Panc1 (cell line): ENCODE measurements at regions not wholly inside any gene's neighbourhood (a gene's known extent, or its start where the extent isn't known, plus 50 kb on each side); places are given as distances from the start of the nearest gene placed in this dataset.

Source experiments
- ATAC-seq: fragments of 200-7000 bp; cut with Tn5 transposase; 2 replicates; pipeline ENCODE4 v1.9.1; 2020; ENCODE audit warnings: mild to moderate bottlenecking, moderate library complexity
- BruUV-seq: library from RNA; stranded (reverse); fragments of 400-500 nt; replicated peaks from 2 replicates; lab custom pipeline; 2021; lab: Mats Ljungman, UMichigan
- CTCF ChIA-PET: fragments of 300-600 bp; sonication (Branson Sonifier 250); formaldehyde crosslinking; loops from one replicate; lab custom pipeline; 2022; ENCODE audit warnings: antibody characterized with exemption; lab: Charles Lee
- POLR2A ChIA-PET: fragments of 300-600 bp; sonication (Branson Sonifier 250); formaldehyde crosslinking; loops from one replicate; lab custom pipeline; 2022; ENCODE audit warnings: antibody characterized with exemption; lab: Charles Lee
- DNase-seq: peaks from one replicate; pipeline ENCODE4 v3.0.0-alpha.2; 2010; ENCODE audit warnings: low read depth, low spot score
- H3K27ac ChIP-seq: 2 replicates; pipeline ENCODE4 v1.5.1; 2011; ENCODE audit warnings: mild to moderate bottlenecking, low read length, inconsistent platforms
- H3K27me3 ChIP-seq: fragments of 200-500 bp; sonication (Bioruptor generic); 2 replicates; pipeline ENCODE4 v1.6.0; 2014; ENCODE audit warnings: low read length, inconsistent platforms; ENCODE audit not compliant: control insufficient read depth, insufficient read depth
- H3K36me3 ChIP-seq: fragments of 200-500 bp; sonication (Bioruptor generic); 2 replicates; pipeline ENCODE4 v1.5.1; 2014; ENCODE audit warnings: inconsistent platforms, mild to moderate bottlenecking, low read length, moderate library complexity; ENCODE audit not compliant: control insufficient read depth, insufficient read depth
- H3K4me1 ChIP-seq: 2 replicates; pipeline ENCODE4 v1.5.1; 2011; ENCODE audit warnings: inconsistent platforms, mild to moderate bottlenecking, low read length, moderate library complexity; ENCODE audit not compliant: control insufficient read depth, insufficient read depth
- H3K4me3 ChIP-seq, 2 experiments: 2 replicates each; pipeline ENCODE4 v1.5.1; 2011 to 2012; ENCODE audit warnings: low read depth in 2 of 2, low read length in 2 of 2, mild to moderate bottlenecking in 2 of 2, inconsistent platforms in 1 of 2, moderate library complexity in 1 of 2
- H3K9me3 ChIP-seq: fragments of 200-500 bp; sonication (Bioruptor generic); 2 replicates; pipeline ENCODE4 v1.5.1; 2014; ENCODE audit warnings: low read depth, mild to moderate bottlenecking, inconsistent platforms, low read length, moderate library complexity; ENCODE audit not compliant: control insufficient read depth, insufficient read depth
- POLR2AphosphoS5 ChIP-seq: IDR thresholded peaks from 2 replicates; pipeline ENCODE4 v1.6.1; 2012; ENCODE audit warnings: mild to moderate bottlenecking, low read depth, low read length, moderate library complexity
- SIN3A ChIP-seq: IDR thresholded peaks from 2 replicates; pipeline ENCODE4 v1.6.1; 2012; ENCODE audit warnings: low read depth, mild to moderate bottlenecking, low read length, moderate library complexity, borderline replicate concordance; ENCODE audit not compliant: insufficient read depth
- TCF7L2 ChIP-seq: IDR thresholded peaks from 2 replicates; pipeline ENCODE4 v1.6.1; 2011; ENCODE audit warnings: mild to moderate bottlenecking, low read depth, low read length, inconsistent platforms
- in situ Hi-C: cut with HindIII; loops from 2 replicates; pipeline ENCODE4 v1.10.0; 2016; ENCODE audit warnings: low sequenced_read_pairs, low pct_unique_long_range_greater_than_20kb
- intact Hi-C: fragments of 100-400 bp; cut with micrococcal nuclease; formaldehyde crosslinking; loops from one replicate; pipeline ENCODE4 v1.10.0; 2022; ENCODE audit not compliant: unreplicated experiment
- TF ChIP-seq, protein P1 (sequence below): fragments of 450-650 bp; IDR thresholded peaks from 2 replicates; pipeline ENCODE4 v1.5.1; 2017; ENCODE audit warnings: mild to moderate bottlenecking
- TF ChIP-seq, protein P2 (sequence below), 2 experiments: IDR thresholded peaks; 2 replicates each; pipeline ENCODE4 v1.6.1; 2011 to 2012; ENCODE audit warnings: low read depth in 2 of 2, control low read depth in 1 of 2, low read length in 1 of 2, mild to moderate bottlenecking in 1 of 2, moderate library complexity in 1 of 2; ENCODE audit not compliant: insufficient read depth in 1 of 2

DNA sequence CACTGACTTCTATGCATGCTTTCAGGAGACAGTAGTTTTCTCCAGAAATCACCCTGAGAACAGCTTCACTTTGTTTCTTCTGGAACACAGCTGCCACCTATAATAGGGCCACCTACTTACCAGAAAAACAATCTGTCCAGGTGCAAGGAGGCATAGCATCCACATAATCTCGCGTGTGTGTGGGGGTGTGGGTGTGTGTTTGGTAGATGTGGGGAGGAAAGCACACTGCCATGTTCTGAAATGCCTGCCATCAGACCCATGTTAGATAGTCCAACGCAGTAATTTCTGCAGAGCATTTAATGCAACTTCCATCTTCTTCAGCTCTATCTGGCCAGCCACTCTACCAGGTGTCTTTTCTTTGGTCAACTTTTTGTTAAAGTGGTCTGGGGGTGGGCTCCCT lies 102.9 kb downstream of the ACER2 start:
- Histone ChIP-seq H3K27ac (no peak overlapping the region), H3K36me3 (no peaks in the 10 kb centered on the region), H3K4me3 (no peak overlapping the region), H3K9me3 (no peaks in the 10 kb centered on the region), H3K4me1 (no peaks in the 10 kb centered on the region), H3K27me3 (no peaks in the 10 kb centered on the region)
- in situ Hi-C loops (no loop called here), intact Hi-C loops (no loop called here)
- POLR2A ChIA-PET, result no interaction called here
- DNase-seq, result no peak
- TF ChIP-seq TCF7L2, result no peak
- TF ChIP-seq, protein P1, sequence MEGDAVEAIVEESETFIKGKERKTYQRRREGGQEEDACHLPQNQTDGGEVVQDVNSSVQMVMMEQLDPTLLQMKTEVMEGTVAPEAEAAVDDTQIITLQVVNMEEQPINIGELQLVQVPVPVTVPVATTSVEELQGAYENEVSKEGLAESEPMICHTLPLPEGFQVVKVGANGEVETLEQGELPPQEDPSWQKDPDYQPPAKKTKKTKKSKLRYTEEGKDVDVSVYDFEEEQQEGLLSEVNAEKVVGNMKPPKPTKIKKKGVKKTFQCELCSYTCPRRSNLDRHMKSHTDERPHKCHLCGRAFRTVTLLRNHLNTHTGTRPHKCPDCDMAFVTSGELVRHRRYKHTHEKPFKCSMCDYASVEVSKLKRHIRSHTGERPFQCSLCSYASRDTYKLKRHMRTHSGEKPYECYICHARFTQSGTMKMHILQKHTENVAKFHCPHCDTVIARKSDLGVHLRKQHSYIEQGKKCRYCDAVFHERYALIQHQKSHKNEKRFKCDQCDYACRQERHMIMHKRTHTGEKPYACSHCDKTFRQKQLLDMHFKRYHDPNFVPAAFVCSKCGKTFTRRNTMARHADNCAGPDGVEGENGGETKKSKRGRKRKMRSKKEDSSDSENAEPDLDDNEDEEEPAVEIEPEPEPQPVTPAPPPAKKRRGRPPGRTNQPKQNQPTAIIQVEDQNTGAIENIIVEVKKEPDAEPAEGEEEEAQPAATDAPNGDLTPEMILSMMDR, result no peak
- TF ChIP-seq, protein P2, sequence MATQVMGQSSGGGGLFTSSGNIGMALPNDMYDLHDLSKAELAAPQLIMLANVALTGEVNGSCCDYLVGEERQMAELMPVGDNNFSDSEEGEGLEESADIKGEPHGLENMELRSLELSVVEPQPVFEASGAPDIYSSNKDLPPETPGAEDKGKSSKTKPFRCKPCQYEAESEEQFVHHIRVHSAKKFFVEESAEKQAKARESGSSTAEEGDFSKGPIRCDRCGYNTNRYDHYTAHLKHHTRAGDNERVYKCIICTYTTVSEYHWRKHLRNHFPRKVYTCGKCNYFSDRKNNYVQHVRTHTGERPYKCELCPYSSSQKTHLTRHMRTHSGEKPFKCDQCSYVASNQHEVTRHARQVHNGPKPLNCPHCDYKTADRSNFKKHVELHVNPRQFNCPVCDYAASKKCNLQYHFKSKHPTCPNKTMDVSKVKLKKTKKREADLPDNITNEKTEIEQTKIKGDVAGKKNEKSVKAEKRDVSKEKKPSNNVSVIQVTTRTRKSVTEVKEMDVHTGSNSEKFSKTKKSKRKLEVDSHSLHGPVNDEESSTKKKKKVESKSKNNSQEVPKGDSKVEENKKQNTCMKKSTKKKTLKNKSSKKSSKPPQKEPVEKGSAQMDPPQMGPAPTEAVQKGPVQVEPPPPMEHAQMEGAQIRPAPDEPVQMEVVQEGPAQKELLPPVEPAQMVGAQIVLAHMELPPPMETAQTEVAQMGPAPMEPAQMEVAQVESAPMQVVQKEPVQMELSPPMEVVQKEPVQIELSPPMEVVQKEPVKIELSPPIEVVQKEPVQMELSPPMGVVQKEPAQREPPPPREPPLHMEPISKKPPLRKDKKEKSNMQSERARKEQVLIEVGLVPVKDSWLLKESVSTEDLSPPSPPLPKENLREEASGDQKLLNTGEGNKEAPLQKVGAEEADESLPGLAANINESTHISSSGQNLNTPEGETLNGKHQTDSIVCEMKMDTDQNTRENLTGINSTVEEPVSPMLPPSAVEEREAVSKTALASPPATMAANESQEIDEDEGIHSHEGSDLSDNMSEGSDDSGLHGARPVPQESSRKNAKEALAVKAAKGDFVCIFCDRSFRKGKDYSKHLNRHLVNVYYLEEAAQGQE (IDR thresholded peaks at IDR 0.05; ENCODE audit: insufficient read depth in 1 of 2, low read depth in 2 of 2, low read length in 1 of 2), result no peak
- no peak for TF ChIP-seq SIN3A
- TF ChIP-seq POLR2AphosphoS5, result no peak
- CTCF ChIA-PET, result no interaction called here
- ATAC-seq, result no peak
- no TSS peak for BruUV-seq

GRCh38 chr9:19510907-19511306 lies 102.1 kb downstream of the ACER2 start:
- DNase-seq (no peak), ATAC-seq (no peak)
- H3K4me1 ChIP-seq, result no peaks in the 10 kb centered on the region
- no peak overlapping the region for H3K4me3 ChIP-seq
- H3K27ac ChIP-seq, result no peak overlapping the region
- in situ Hi-C loops, result no loop called here
- H3K9me3 ChIP-seq, result no peaks in the 10 kb centered on the region
- H3K36me3 ChIP-seq, result no peaks in the 10 kb centered on the region
- no peak for TF ChIP-seq POLR2AphosphoS5
- TF ChIP-seq, protein P1, result no peak
- no peak for TF ChIP-seq TCF7L2
- TF ChIP-seq, protein P2 (IDR thresholded peaks at IDR 0.05; ENCODE audit: insufficient read depth in 1 of 2, low read depth in 2 of 2, low read length in 1 of 2), result no peak
- no peak for TF ChIP-seq SIN3A
- BruUV-seq, result no TSS peak
- ChIA-PET POLR2A (no interaction called here), CTCF (no interaction called here)
- intact Hi-C loops, result no loop called here
- H3K27me3 ChIP-seq, result no peaks in the 10 kb centered on the region
